Activated T-helper 1 cell treated with anti-CD3 and anti-CD28 coated beads, Interleukin-12 subunit alpha, Interleukin-12 subunit beta, Interleukin-2, Interleukin-4 antibody, amounts not matched to agents 30 ng/mL and 10 ng/mL and 1 ng/mL, durations not matched to agents 14 hours and 24 hours and 36 hours (primary cell): ENCODE measurements at regions not wholly inside any gene's neighbourhood (a gene's known extent, or its start where the extent isn't known, plus 50 kb on each side); places are given as distances from the start of the nearest gene placed in this dataset.

ENCODE experiments used
- DNase-seq: peaks from one replicate; pipeline ENCODE4 v3.0.0; 2021; ENCODE audit warnings: low spot score
- H3K27ac Mint-ChIP-seq: one replicate; pipeline ENCODE4 v1.8.0; 2021; ENCODE audit warnings: mild to moderate bottlenecking, mixed read lengths
- H3K27me3 Mint-ChIP-seq: one replicate; pipeline ENCODE4 v1.8.0; 2022; ENCODE audit warnings: mild to moderate bottlenecking, moderate library complexity, mixed read lengths; ENCODE audit not compliant: insufficient read depth
- H3K36me3 Mint-ChIP-seq: one replicate; pipeline ENCODE4 v1.8.0; 2021; ENCODE audit warnings: low read depth, mixed read lengths
- H3K4me1 Mint-ChIP-seq: one replicate; pipeline ENCODE4 v1.8.0; 2021; ENCODE audit warnings: low read depth, mixed read lengths
- H3K4me3 Mint-ChIP-seq: one replicate; pipeline ENCODE4 v1.8.0; 2021; ENCODE audit warnings: mild to moderate bottlenecking, moderate library complexity, mixed read lengths
- H3K9me3 Mint-ChIP-seq: one replicate; pipeline ENCODE4 v1.8.0; 2021; ENCODE audit warnings: mixed read lengths
- intact Hi-C: fragments of 100-400 bp; cut with micrococcal nuclease; formaldehyde crosslinking; loops from one replicate; pipeline ENCODE4 v1.15.1; 2024

GRCh38 chr13:81713201-81713600, 1372.3 kb upstream of the SPRY2 start:
- DNase-seq = no peak
- no peaks in the 10 kb centered on the region for H3K36me3 Mint-ChIP-seq
- H3K27me3 Mint-ChIP-seq = no peaks in the 10 kb centered on the region
- no peak overlapping the region for H3K27ac Mint-ChIP-seq
- intact Hi-C loops = no loop called here
- H3K4me1 Mint-ChIP-seq = no peaks in the 10 kb centered on the region
- peaks cover 21% of the 10 kb centered on the region for H3K9me3 Mint-ChIP-seq
- H3K4me3 Mint-ChIP-seq = no peak overlapping the region

GRCh38 chr13:81697826-81698225, 1356.9 kb upstream of the SPRY2 start:
- intact Hi-C loops = no loop called here
- DNase-seq = no peak
- H3K9me3 Mint-ChIP-seq = peaks cover 18% of the 10 kb centered on the region
- H3K36me3 Mint-ChIP-seq = no peaks in the 10 kb centered on the region
- H3K27ac Mint-ChIP-seq = no peak overlapping the region
- H3K4me1 Mint-ChIP-seq = no peaks in the 10 kb centered on the region
- no peaks in the 10 kb centered on the region for H3K27me3 Mint-ChIP-seq
- H3K4me3 Mint-ChIP-seq = no peak overlapping the region

- Mint-ChIP-seq H3K4me3 (no peak overlapping the region), H3K9me3 (peaks cover 20% of the 10 kb centered on the region), H3K27ac (no peak overlapping the region), H3K36me3 (no peaks in the 10 kb centered on the region), H3K27me3 (no peaks in the 10 kb centered on the region), H3K4me1 (no peaks in the 10 kb centered on the region)
- no peak for DNase-seq
- intact Hi-C loops = no loop called here
Observed at GRCh38 chr13:81686877-81687276, 1346.0 kb upstream of the SPRY2 start.

- H3K27me3 Mint-ChIP-seq = no peaks in the 10 kb centered on the region
- intact Hi-C loops = no loop called here
Observed at GRCh38 chr13:81683521-81683920, 1342.6 kb upstream of the SPRY2 start.

GRCh38 chr13:81682081-81682630, 1341.2 kb upstream of the SPRY2 start:
- Mint-ChIP-seq H3K9me3 (peaks cover 20% of the 10 kb centered on the region), H3K27ac (no peak overlapping the region), H3K4me1 (no peaks in the 10 kb centered on the region), H3K36me3 (no peaks in the 10 kb centered on the region), H3K27me3 (no peaks in the 10 kb centered on the region), H3K4me3 (no peak overlapping the region)
- intact Hi-C loops = no loop called here
- DNase-seq = no peak

More at GRCh38 chr13:81683521-81683920, 1342.6 kb upstream of the SPRY2 start:
- no peak for DNase-seq
- no peak overlapping the region for H3K4me3 Mint-ChIP-seq
- H3K36me3 Mint-ChIP-seq = no peaks in the 10 kb centered on the region
- peaks cover 20% of the 10 kb centered on the region for H3K9me3 Mint-ChIP-seq
- no peaks in the 10 kb centered on the region for H3K4me1 Mint-ChIP-seq
- no peak overlapping the region for H3K27ac Mint-ChIP-seq

DNA sequence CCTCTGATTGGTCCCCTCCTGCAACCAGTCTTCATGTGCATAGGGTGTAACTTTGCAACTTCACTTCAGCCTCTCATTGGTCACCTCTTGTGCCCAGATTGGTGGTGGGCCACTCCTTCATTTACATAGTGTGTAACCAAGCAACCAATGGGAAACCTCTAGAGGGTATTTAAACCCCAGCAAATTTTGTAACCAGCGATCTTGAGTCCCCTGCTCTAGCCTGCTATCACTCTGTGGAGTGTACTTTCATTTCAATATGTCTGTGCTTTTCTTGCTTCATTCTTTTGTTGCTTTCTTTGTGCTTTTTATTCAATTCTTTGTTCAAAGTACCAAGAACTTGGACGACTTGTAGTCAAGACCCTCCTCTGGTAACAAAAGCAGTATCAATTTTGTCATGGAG, 1336.9 kb upstream of the SPRY2 start:
- H3K9me3 Mint-ChIP-seq = peaks cover 4% of the 10 kb centered on the region
- H3K36me3 Mint-ChIP-seq = no peaks in the 10 kb centered on the region
- intact Hi-C loops = no loop called here

GRCh38 chr13:81676008-81676407, 1335.1 kb upstream of the SPRY2 start:
- Mint-ChIP-seq H3K4me3 (no peak overlapping the region), H3K27me3 (no peaks in the 10 kb centered on the region), H3K4me1 (no peaks in the 10 kb centered on the region), H3K27ac (no peak overlapping the region), H3K36me3 (no peaks in the 10 kb centered on the region), H3K9me3 (peaks cover 5% of the 10 kb centered on the region)
- intact Hi-C loops = no loop called here
- DNase-seq = no peak

More for the DNA sequence above, 1336.9 kb upstream of the SPRY2 start:
- H3K27ac Mint-ChIP-seq = no peak overlapping the region
- no peaks in the 10 kb centered on the region for H3K27me3 Mint-ChIP-seq
- no peak overlapping the region for H3K4me3 Mint-ChIP-seq
- no peaks in the 10 kb centered on the region for H3K4me1 Mint-ChIP-seq
- DNase-seq = no peak

GRCh38 chr13:81671064-81671463, 1330.1 kb upstream of the SPRY2 start:
- H3K27ac Mint-ChIP-seq = no peak overlapping the region
- no peaks in the 10 kb centered on the region for H3K27me3 Mint-ChIP-seq
- no peak overlapping the region for H3K4me3 Mint-ChIP-seq
- H3K4me1 Mint-ChIP-seq = no peaks in the 10 kb centered on the region
- peaks cover 8% of the 10 kb centered on the region for H3K9me3 Mint-ChIP-seq
- H3K36me3 Mint-ChIP-seq = no peaks in the 10 kb centered on the region
- DNase-seq = no peak
- intact Hi-C loops = no loop called here

DNA sequence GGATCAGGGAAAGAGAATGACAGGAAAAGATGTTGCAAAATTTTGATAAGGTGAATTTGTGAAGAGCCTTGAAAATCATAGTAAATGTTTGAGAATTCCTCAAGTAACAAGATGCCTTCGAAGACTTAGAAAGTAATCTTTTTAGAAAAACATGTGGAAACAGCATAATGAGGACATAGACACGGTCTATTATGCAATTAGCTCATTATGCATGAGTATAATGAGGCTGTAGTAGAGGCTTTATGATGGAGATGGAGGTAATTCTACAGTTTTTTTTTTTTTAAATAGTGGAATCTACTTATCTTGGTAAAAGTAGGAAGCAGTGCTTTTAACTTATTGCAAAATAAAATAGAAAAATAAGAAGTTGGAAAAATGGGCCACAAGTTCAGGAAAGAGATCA, 1329.1 kb upstream of the SPRY2 start:
- intact Hi-C loops = no loop called here
- Mint-ChIP-seq H3K9me3 (peaks cover 8% of the 10 kb centered on the region), H3K4me1 (no peaks in the 10 kb centered on the region), H3K36me3 (no peaks in the 10 kb centered on the region), H3K4me3 (no peak overlapping the region), H3K27ac (no peak overlapping the region), H3K27me3 (no peaks in the 10 kb centered on the region)
- no peak for DNase-seq

DNA sequence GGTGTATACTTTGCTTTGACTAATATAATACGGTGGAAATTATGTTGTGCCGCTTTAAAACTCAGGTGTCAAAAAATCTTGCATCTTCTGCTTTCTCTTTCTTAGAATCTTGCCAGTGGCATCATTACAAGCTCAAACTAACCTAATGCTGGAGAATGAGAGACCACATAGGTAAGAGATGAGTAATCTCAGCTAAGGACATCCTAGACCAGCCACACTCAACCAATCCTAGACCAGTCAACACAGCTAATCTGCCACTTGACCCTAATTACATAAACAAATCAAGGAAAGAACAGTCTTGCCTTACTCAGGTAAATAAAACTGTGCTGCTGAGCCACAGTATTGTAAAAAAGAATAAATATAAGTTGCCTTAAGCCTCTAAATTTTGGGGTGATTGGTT, 1323.9 kb upstream of the SPRY2 start:
- H3K36me3 Mint-ChIP-seq = no peaks in the 10 kb centered on the region
- H3K9me3 Mint-ChIP-seq = peaks cover 7% of the 10 kb centered on the region
- H3K27me3 Mint-ChIP-seq = no peaks in the 10 kb centered on the region
- H3K4me1 Mint-ChIP-seq = no peaks in the 10 kb centered on the region
- H3K27ac Mint-ChIP-seq = no peak overlapping the region
- intact Hi-C loops = no loop called here
- no peak overlapping the region for H3K4me3 Mint-ChIP-seq
- DNase-seq = no peak

GRCh38 chr13:81659984-81660383, 1319.1 kb upstream of the SPRY2 start:
- Mint-ChIP-seq H3K27me3 (no peaks in the 10 kb centered on the region), H3K27ac (no peak overlapping the region), H3K4me3 (no peak overlapping the region), H3K36me3 (no peaks in the 10 kb centered on the region), H3K4me1 (no peaks in the 10 kb centered on the region), H3K9me3 (peaks cover 25% of the 10 kb centered on the region)
- intact Hi-C loops = no loop called here
- no peak for DNase-seq

GRCh38 chr13:81658598-81659370, 1317.9 kb upstream of the SPRY2 start:
- intact Hi-C loops = no loop called here
- DNase-seq = no peak
- Mint-ChIP-seq H3K27ac (no peak overlapping the region), H3K27me3 (no peaks in the 10 kb centered on the region), H3K9me3 (peaks cover 25% of the 10 kb centered on the region), H3K4me3 (no peak overlapping the region), H3K36me3 (no peaks in the 10 kb centered on the region), H3K4me1 (no peaks in the 10 kb centered on the region)

DNA sequence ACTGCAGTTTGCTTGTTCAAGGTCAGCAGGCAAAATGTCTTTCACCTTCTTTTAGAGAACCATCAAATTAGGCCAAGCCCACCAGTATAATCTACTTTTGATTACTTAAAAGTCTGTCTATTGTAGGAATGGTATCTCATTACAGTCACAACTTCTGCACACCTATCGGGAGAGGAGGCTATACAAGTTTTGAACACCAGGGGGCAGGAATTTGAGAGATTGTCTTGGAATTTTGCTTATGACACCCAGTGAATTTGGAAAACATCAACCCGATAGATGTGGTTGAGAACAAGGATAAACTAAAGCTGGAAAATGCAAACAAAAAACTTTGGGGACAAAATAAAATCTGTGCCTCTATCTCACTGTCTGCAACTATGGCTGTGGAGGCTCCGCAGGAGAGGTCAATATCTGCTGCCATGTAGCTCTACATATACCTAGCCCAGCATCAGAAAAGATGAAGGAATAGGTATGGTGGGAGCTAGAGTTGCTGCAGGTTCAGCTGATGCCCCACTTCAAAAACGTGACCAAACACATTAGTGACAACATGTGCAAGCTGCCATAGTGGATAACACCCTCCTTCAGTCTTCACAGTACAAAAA, 1299.2 kb upstream of the SPRY2 start:
- no peak overlapping the region for H3K4me3 Mint-ChIP-seq
- peaks cover 5% of the 10 kb centered on the region for H3K9me3 Mint-ChIP-seq
- no peaks in the 10 kb centered on the region for H3K36me3 Mint-ChIP-seq
- intact Hi-C loops = no loop called here
- no peak for DNase-seq
- no peaks in the 10 kb centered on the region for H3K4me1 Mint-ChIP-seq
- no peak overlapping the region for H3K27ac Mint-ChIP-seq
- no peaks in the 10 kb centered on the region for H3K27me3 Mint-ChIP-seq
